Superior temporal gyrus (tissue), 1 donor: ENCODE measurements at regions not wholly inside any gene's neighbourhood (a gene's known extent, or its start where the extent isn't known, plus 50 kb on each side); places are given as distances from the start of the nearest gene placed in this dataset.
"Not testable (repeated sequence)": the region's sequence is repeated elsewhere in the genome, so short reads cannot be mapped to it uniquely, and the experiment has no call there.

ENCODE experiments used
- DNase-seq: peaks from one replicate; pipeline ENCODE4 v3.0.0-alpha.2; 2016; ENCODE audit errors: extremely low spot score

DNA sequence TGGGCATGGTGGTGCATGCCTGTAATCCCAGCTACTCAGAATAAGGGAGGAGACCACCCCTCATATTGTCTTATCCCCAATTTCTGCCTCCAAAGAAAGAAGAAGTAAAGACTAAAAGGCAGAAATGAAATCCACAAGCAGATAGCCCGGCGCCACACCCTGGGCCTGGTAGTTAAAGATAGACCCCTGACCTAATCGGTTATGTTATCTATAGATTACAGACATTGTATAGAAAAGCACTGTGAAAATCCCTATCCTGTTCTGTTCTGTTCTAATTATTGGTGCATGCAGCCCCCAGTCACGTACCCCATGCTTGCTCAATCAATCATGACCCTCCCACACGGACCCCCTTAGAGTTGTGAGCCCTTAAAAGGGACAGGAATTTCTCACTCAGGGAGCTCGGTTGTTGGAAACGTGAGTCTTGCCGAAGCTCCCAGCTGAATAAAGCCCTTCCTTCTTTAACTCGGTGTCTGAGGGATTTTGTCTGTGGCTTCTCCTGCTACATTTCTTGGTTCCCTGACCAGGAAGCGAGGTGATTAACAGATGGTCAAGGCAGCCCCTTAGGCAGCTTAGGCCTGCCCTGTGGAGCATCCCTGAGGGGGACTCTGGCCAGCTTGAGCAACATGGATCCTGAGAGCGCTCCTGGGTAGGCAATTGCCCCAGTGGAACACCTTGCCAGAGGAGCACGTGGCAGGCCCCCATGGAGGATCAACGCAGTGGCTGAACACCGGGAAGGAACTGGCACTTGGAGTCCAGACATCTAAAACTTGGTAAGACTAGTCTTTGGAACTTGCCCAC, 188.7 kb upstream of the NDUFV2 start:
- not testable (repeated sequence) for DNase-seq

DNA sequence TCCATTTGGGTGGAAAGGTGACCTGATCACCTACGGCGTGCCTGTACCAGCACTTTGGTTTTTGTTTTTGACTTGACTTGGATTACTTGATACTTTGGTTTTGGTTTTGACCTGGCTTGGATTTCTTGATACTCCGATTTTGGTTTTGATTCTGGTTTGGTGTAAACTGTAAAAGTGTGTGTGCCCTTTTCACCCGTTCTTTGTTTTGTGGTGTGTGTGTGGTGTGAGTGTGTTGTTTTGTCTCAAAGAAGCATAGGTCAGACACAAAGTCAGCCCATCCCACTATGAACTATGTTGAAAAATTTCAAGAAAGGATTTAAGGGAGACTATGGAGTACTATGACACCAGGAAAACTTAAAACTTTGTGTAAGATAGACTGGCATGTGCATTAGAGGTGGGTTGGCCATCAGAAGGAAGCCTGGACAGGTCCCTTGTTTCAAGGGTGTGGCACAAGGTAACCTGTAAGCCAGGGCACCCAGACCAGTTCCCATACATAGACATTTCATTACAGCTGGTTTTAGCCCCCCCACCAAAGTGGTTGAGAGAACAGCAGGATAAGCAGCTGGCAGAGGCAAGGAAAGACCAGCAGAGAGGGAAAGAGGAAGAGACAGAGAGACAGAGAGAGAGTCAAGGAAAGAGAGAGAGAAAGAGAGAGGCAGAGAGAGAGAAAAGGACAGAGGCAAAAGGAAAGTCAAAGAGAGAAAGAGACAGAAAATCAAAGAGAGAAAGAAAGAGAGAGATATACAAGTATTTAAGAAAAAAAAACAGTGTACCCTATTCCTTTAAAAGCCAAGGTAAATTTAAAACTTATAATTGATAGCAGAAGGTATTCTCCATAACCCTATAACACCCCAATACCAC, 187.9 kb upstream of the NDUFV2 start:
- not testable (repeated sequence) for DNase-seq

DNA sequence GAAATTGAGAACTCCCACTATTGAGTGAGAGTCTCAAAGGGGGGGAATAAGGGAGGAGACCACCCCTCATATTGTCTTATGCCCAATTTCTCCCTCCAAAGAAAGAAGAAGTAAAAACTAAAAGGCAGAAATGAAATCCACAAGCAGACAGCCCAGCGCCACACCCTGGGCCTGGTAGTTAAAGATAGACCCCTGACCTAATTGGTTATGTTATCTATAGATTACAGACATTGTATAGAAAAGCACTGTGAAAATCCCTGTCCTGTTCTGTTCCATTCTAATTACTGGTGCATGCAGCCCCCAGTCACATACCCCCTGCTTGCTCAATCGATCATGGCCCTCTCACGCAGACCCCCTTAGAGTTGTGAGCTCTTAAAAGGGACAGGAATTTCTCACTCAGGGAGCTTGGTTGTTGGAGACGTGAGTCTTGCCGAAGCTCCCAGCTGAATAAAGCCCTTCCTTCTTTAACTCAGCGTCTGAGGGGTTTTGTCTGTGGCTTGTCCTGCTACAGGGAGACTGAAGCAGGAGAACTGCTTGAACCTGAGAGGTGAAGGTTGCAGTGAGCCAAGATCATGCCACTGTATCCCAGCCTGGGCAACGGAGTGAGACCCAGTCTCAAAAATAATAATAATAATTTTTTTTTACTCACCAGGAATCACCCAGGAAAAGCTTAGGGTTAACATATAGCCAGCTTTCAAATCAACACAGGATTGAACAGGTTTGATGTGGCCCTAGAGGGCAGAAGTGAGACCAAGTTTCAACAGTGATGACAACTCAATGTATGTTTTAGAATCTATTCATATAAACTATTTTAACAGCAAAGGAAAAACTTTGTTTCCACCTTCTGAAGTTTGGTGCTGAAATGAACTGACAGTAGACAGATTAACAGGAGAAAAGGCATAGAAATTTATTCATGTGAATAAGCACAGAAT, 181.4 kb upstream of the NDUFV2 start:
- not testable (repeated sequence) for DNase-seq

DNA sequence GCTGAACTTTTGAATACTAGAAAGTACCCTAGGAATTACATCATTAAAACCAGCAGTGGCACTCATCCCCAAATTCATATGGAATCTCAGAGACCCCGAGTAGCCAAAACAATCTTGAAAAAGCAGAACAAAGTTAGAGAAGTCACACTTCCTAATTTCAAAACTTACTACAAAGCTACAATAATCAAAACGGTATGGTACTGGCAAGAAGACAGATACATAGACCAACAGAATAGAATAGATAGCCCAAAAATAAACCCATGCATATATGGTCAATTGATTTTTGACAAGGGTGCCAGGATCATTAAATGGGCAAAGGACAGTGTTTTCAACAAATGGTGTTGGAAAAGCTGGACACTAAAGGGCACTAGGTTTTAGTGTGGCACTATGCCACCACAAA, 176.0 kb upstream of the NDUFV2 start:
- no peak for DNase-seq

DNA sequence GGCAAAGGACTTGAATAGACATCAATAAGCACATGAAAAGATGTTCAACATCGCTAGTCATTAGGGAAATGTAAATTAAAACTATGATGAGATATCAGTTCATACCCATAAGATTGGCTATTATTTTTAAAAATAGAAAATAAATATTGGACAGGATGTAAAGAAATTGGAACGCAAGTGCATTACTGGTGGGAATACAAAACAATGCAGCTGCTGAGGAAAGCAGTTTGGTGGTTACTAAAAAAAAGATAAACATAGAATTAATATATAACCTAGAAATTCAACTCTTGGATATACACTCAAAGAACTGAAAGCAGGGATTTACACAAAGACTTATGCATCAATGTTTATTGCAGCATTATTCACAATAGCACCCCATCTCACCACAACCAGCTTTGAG, 174.5 kb upstream of the NDUFV2 start:
- DNase-seq = no peak

DNA sequence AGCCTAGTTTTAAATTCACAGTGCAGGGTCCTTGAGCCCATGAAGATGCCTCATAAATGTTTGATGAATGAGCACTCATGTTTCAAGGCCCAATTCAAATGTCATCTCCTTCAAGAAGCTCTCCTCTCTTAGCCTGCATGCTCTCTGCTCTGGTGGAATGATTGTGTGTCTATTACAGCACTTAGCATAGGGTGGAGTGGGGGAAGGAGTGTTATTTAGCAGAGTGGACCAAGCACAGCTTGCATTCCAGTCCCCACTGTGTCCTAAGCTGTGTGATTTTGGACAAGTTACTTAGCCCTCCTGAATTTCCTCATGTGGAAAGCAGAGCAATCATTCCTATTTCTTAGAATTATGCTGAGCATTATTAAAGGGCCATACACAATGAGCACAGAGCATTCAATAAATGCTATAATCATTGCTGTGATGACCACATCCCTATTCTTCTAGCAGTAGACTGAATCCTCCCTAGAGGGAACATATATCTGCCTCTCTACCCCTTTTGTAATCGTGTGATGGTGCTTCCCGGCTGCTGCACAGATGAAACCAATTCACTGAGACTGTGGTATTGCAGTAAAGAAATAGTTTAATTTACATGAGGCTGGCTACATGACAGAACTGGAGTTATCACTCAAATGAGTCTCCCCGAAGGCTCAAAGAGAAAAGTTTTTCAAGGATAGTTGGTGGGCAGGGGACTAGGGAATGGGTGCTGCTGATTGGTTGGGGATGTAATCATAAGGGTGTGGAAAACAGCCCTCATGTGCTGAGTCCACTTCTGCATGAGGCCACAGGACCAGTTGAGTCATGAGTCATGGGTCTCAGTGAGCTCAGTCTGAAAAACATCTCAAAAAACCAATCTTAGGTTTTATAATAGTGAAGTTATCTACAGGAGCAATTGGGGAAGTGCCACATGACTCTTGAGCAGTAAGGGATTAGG, 173.4 kb upstream of the NDUFV2 start:
- DNase-seq = no peak

DNA sequence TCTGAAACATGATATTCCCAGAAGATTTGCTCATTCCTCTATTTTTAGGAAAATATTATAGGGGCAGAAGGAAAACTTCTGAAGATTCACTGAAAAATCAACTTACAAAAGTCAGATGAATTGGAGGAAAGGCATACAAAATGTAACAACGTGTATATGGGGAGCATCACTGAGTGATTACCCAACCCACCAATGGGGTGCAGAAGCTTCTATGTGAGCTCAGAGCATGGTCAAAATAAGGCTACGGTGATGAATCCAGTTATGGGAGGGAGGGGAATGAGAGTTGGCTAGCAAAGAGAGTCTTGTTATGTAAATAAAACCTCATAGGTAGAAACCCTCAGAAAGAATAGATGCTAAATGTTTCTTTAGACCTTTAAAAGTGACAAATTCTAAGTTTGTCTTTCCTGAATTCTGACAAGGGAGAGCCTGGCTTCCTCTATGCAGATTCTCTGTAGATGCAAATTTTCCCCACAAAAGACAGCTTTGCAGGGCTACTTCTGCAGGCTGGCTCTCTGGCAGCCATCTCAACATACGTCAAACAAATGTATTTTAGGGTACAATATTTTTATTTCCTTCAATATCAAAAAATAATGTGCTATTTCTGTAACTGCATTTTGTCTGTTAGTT, 171.4 kb upstream of the NDUFV2 start:
- no peak for DNase-seq

DNA sequence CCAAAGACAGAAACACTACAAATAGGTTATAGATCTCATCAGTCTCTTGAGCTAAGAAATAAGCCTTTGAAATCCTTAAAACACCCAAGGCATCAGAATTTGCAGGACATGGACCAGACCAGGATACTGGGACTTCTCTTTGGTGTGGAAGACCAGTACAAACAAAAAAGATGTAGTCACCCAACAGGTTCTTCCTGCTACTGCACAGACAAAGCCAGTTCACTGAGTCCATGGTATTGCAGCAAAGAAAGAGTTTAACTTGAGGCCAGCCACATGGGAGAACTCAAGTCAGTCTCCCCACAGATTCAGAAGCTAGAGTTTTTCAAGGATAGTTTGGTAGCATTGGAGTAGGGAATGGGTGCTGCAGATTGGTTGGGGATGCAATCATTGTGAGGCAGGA, 169.6 kb upstream of the NDUFV2 start:
- no peak for DNase-seq

DNA sequence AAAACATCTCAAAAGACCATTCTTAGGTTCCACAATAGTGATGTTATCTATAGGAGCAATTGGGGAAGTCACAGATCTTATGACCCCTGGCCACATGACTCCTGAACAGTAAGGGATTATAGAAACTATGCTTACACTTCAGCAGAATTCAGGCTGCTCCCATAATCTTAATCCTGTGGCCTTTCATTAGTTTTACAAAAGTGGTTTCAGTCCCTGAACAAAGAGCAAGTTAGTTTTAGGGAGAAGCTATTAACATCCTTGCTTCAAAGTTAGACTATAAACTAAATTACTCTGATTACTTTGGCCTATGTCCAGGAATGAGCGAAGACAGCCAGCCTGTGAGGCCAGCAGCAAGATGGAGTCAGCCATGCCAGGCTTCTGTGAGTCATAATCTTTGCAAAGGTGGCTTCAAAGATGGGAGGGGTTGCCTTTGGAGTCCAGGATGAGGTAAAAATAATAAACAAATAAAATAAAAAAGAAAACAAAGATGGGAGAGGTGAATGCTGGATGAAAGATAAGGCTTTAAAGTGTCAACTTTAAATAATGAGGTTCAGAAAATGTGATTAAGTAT, 168.7 kb upstream of the NDUFV2 start:
- no peak for DNase-seq

DNA sequence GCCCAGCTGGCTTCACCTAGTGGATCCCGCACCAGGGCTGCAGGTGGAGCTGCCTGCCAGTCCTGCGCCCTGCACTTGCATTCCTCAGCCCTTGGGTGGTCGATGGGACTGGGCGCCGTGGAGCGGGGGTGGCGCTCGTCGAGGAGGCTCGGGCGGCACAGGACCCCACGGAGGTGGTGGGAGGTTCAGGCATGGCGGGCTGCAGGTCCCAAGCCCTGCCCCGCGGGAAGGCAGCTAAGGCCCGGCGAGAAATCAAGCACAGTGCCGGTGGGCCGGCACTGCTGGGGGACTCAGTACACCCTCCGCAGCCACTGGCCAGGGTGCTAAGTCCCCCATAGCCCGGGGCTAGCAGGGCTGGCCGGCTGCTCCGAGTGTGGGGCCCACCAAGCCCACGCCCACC, 167.2 kb upstream of the NDUFV2 start:
- not testable (repeated sequence) for DNase-seq

DNA sequence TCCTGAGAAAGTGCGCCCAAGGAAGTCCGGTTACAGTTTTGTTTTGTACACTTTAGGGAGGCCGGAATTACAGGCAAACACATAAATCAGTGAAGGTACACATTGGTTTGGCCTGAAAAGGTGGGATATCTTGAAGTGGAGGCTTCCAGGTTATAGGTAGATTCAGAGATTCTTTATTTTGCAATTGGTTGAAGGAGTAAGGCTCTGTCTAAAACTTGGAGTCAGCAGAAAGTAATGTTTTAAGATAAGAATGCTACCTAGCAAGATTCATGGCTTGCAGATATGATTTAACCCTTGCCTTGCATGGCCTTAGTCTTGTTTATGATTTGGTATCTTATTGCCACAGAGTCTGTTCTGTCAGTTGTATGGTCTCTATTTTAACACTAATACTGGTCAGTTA, 165.9 kb upstream of the NDUFV2 start:
- DNase-seq = no peak

DNA sequence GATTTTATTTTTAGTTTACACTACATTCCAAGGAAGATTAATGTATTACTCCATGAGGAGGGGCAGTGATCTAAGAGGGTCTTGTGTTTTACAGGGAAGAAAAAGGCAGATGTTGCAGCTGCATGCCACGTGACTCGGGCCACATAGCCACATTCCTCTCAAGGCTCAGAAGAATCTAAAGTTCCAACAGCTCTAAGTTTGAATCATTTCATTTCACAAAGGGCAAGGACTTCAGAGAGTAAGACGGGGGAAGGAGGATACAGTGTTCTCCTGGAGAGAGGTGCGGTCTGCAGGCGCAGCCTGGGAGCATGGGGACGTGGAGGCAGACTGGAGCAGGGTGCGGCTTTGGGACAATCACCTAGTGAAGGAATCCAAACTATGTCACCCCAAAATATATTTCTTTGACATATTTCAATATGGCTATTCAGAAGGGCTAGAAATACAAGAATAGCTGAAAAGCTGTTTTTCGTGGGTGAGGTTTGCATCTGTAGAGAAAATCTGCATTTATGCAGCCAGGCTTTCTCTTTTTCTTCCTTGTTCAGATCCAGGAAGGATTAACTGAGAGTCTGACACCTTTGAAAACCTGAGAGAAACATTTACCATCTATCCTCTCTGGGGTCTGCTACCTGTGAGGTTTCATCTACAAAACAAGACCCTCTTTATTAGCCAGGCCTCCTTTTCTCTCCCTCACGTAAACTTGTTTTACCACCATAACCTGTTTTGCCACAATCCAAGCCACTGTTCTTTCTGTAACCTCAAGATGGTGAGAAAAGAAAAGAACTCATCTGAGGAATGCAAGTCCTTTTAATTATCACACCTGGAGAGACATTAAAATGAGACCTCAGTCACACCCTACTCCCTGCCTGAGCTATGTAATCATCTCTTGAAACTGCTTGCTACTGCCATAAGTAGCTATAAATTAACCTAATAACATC, 165.1 kb upstream of the NDUFV2 start:
- DNase-seq = no peak

DNA sequence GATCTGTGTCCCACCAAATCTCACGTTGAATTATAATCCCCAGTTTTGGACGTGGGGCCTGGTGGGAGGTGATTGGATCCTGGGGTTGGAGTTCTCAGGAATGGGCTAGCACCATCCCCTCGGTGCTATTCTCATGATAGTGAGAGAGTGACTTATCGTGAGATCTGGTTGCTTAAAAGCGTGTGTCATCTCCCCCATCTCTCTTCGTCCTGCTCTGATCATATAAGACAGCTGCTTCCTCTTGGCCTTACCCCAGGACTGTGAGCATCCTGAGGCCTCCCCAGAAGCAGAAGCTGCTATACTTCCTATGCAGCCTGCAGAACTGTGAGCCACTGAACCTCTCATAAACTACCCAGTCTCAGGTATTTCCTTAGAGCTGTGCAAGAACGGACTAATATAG, 163.7 kb upstream of the NDUFV2 start:
- DNase-seq = no peak

DNA sequence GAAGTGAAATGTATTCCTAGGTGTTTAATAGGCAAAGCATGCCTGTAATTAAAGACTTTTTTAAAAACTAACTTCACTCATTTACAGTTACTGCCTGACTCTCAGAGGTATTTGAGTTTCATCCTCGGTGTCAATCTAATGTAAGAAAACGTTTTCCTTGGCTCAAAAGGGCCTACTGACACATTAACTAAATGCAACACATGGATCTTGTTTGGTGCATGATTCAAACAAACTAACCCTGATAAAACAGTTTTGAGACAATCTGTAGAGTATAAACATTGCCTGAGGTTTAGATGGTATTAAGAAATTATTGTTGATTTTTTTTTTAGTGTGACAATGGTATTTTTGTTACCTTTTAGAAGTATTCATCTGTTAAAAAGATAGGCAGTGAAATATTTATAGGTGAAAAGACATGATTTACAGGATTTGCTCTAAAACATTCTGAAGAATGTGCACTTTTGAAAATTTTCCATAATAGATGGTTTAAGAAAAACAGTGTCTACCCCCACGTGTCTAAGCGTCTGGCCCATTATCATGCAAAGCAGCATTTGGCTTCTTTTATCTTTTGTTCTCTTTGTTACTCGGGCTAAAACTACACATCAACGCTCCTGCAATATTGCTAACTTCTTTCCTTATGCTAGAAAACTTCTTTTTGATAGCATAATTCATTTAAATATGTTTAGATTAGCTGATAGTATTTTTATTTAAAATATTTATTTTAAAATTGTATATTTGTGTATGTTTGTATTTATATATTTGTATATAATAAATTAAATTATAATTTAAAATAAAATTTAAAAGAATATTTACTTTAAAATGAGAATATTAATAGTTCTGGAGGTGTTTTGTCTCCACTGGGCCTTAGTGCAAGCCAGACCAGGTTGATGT, 160.2 kb upstream of the NDUFV2 start:
- DNase-seq = no peak

DNA sequence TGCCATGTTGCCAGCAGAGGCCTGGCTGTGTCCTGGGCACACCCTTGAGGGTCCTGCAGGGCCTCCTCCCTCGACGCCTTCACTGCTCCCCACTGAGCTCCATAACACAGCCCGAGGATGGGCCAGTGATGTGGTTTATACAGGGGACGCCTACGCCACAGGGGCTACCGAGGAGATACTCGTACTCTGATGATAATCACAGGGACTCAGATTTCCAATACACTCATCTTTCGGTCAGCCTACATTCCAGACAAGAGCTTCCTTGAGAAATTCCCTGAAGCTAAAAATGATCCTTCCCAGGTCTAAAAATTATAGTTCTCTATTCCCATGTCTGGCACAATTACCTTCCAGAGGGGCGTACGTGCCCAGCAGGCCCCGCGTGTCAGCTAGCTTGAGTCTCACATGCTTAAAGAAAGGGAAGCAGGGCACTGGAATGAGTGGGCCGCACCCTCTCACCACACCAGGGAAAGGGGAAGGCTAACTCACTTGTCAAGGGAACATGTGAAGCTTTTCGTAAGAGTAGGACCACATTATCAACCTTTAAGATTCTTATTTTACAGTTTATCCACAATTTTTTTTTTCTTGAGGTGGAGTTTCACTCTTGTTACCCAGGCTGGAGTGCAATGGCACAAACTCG, 159.5 kb upstream of the NDUFV2 start:
- no peak for DNase-seq

DNA sequence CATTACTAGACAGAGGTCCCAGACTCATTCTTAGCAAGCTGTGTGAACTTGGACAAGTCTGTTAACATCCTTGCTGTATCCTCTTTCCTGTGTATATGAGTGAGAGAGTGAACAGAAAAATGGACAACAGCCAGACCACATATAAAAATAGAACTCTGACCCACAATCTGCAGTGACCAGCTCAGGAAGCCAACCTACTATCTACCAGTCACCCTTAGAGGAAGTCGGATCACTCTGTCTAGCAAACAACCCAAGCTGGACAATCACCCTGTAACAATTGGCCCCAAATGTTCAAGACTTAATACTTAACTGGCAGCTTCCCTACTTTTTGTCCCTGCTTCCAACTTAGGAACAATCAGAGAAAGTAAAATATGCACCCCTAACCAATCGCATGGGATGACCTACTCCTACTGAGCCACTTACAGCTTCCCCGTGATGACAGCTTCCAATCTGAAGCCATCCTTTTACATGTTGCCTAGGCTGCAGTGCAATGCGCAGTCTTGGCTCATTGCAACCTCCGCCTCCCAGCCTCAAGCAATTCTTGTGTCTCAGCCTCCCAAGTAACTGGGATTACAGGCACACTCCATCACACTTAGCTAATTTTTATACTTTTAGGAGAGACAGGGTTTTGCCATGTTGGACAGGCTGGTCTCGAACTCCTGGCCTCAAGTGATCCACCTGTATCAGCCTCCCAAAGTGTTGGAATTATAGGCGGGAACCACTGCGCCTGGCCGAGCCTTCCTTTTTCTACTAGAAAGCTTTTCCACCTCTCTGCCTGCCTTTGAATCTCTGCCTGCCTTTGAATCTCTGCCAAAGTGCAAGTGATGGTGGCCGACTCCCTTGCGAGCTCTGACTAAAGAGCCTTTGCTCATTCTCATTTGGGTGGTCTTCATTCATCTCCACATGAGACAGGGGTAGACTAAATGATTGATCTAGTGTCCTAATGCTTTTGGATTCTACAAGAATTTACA, 158.3 kb upstream of the NDUFV2 start:
- DNase-seq = no peak
